ENCODE measurements at regions not wholly inside any gene's neighbourhood (a gene's known extent, or its start where the extent isn't known, plus 50 kb on each side); places are given as distances from the start of the nearest gene placed in this dataset.

GRCh38 chr19:32053861-32054260 is 291.5 kb upstream of the ZNF507 start:
- no peak for TF ChIP-seq CTCF (IDR thresholded peaks at IDR 0.05; ENCODE audit: low read depth, low read length, poor library complexity, severe bottlenecking)
- no peak for TF ChIP-seq EZH2phosphoT487 (IDR thresholded peaks at IDR 0.05; ENCODE audit: borderline replicate concordance, low read length)
